ENCODE measurements at regions not wholly inside any gene's neighbourhood (a gene's known extent, or its start where the extent isn't known, plus 50 kb on each side); places are given as distances from the start of the nearest gene placed in this dataset.

GRCh38 chr2:16746833-16747232, 81.2 kb upstream of the CYRIA start:
- FAIRE-seq (no peak), ATAC-seq (no peak), DNase-seq (ENCODE audit: low read depth, low spot score) (no peak)
- Histone ChIP-seq H3K9ac (ENCODE audit: control insufficient read depth, insufficient read depth, low read length) (no peak overlapping the region), H3K4me2 (ENCODE audit: control insufficient read depth, insufficient read depth) (no peak overlapping the region), H3K79me2 (ENCODE audit: control insufficient read depth, insufficient read depth, low read length) (no peaks in the 10 kb centered on the region), H3K4me1 (ENCODE audit: control insufficient read depth, insufficient read depth, low read length) (no peaks in the 10 kb centered on the region), H3K4me3 (no peak overlapping the region), H4K20me1 (ENCODE audit: control insufficient read depth, insufficient read depth) (no peaks in the 10 kb centered on the region), H2AFZ (ENCODE audit: control insufficient read depth, low read depth, low read length) (no peak overlapping the region), H3K27ac (ENCODE audit: control insufficient read depth, insufficient read depth) (no peak overlapping the region), H3K9me3 (replicated peaks; ENCODE audit: control insufficient read depth, insufficient read depth, low read length) (no peaks in the 10 kb centered on the region), H3K36me3 (ENCODE audit: control insufficient read depth in 2 of 2, insufficient read depth in 2 of 2, low read length in 1 of 2) (no peaks in the 10 kb centered on the region), H3K27me3 (replicated peaks in 1 of 2; ENCODE audit: control insufficient read depth in 2 of 2, insufficient read depth in 2 of 2, low read length in 1 of 2) (peaks cover 0 to 2% of the 10 kb centered on the region in 2 experiments; a peak in 2 of 4 replicates)
- intact Hi-C loops (cut with micrococcal nuclease; ENCODE audit: unreplicated experiment), result no loop called here
- ChIA-PET RAD21 (ENCODE audit: unreplicated experiment) (interaction anchor here (2.2 kb wide), 1 partner anchor 28 kb away, joined by 7 read pairs; no protein-coding TSS in a partner anchor), SMC1A (ENCODE audit: uncharacterized antibody, unreplicated experiment) (interaction anchor here (0.6 to 1.6 kb wide), 5 partner anchors 10 to 420 kb away, joined by 3 read pairs; no protein-coding TSS in a partner anchor), CTCF (interaction anchor here (0.6 to 1.5 kb wide), 4 partner anchors 64 to 143 kb away, joined by 3 to 4 read pairs (median 3); no protein-coding TSS in a partner anchor), POLR2A (interaction anchor here (0.6 to 0.7 kb wide), 2 partner anchors 10 to 11 kb away, joined by 4 to 8 read pairs; no protein-coding TSS in a partner anchor)
- 68% methylated on average over 3 of the region's 3 CpGs for WGBS (ENCODE audit: insufficient coverage, insufficient replicate concordance, low lambda C conversion rate, missing lambda C conversion rate)
- BruUV-seq (replicated peaks), result no TSS peak
- in situ Hi-C loops (cut with MboI), result no loop called here
- TF ChIP-seq FOXK2 (IDR thresholded peaks at IDR 0.05) (no peak), RELB (IDR thresholded peaks at IDR 0.05; ENCODE audit: low read depth) (no peak), ZNF274 (IDR thresholded peaks at IDR 0.05; ENCODE audit: insufficient read depth, insufficient read length) (no peak), CHD4 (IDR thresholded peaks at IDR 0.05) (no peak), STAT1 (conservative IDR thresholded peaks at IDR 0.05) (no peak), HSF1 (IDR thresholded peaks at IDR 0.05; ENCODE audit: low read depth, low read length) (no peak), NR2F1 (conservative IDR thresholded peaks at IDR 0.05) (no peak), ESRRA (IDR thresholded peaks at IDR 0.05; ENCODE audit: low read length) (no peak), HDAC6 (IDR thresholded peaks at IDR 0.05; ENCODE audit: unreplicated experiment) (no peak), CUX1 (IDR thresholded peaks at IDR 0.05; ENCODE audit: insufficient replicate concordance, low read depth, low read length) (no peak), FOS (IDR thresholded peaks at IDR 0.05; ENCODE audit: borderline replicate concordance, extremely low read depth, insufficient read length) (no peak), RBBP5 (conservative IDR thresholded peaks at IDR 0.05) (no peak), ETV6 (conservative IDR thresholded peaks at IDR 0.05 in 1 of 2, IDR thresholded peaks at IDR 0.05 in 1 of 2; ENCODE audit: borderline replicate concordance in 1 of 2, low read depth in 1 of 2) (no peak), ZNF217 (IDR thresholded peaks at IDR 0.05) (no peak)
- TF ChIP-seq, protein P1, sequence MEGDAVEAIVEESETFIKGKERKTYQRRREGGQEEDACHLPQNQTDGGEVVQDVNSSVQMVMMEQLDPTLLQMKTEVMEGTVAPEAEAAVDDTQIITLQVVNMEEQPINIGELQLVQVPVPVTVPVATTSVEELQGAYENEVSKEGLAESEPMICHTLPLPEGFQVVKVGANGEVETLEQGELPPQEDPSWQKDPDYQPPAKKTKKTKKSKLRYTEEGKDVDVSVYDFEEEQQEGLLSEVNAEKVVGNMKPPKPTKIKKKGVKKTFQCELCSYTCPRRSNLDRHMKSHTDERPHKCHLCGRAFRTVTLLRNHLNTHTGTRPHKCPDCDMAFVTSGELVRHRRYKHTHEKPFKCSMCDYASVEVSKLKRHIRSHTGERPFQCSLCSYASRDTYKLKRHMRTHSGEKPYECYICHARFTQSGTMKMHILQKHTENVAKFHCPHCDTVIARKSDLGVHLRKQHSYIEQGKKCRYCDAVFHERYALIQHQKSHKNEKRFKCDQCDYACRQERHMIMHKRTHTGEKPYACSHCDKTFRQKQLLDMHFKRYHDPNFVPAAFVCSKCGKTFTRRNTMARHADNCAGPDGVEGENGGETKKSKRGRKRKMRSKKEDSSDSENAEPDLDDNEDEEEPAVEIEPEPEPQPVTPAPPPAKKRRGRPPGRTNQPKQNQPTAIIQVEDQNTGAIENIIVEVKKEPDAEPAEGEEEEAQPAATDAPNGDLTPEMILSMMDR (IDR thresholded peaks at IDR 0.05 in 2 of 3, conservative IDR thresholded peaks at IDR 0.05 in 1 of 3; ENCODE audit: control insufficient read depth in 2 of 3, extremely low read depth in 1 of 3, insufficient read depth in 1 of 3, low read depth in 3 of 3, low read length in 3 of 3), result no peak
